H1 (cell line): ENCODE measurements at regions not wholly inside any gene's neighbourhood (a gene's known extent, or its start where the extent isn't known, plus 50 kb on each side); places are given as distances from the start of the nearest gene placed in this dataset.

Experiments
- CTCF ChIA-PET: fragments of 300-600 bp; sonication (Branson Sonifier 250); formaldehyde crosslinking; loops from one replicate; lab custom pipeline; 2021; ENCODE audit not compliant: partially characterized antibody; lab: Charles Lee
- POLR2A ChIA-PET: fragments of 300-600 bp; sonication (Branson Sonifier 250); formaldehyde crosslinking; loops from one replicate; lab custom pipeline; 2021; ENCODE audit warnings: inconsistent platforms; ENCODE audit not compliant: partially characterized antibody; lab: Charles Lee
- DNase-seq, 2 experiments: peaks; one replicate each; pipeline versions ENCODE4 v3.0.0 to v3.0.0-alpha.2; 2010 to 2022; ENCODE audit warnings: low spot score in 2 of 2, low read depth in 1 of 2, mixed read lengths in 1 of 2
- FAIRE-seq: peaks from 2 replicates; lab custom pipeline; 2011; peaks lifted over from hg19 to GRCh38; lab: Jason Lieb, UNC
- H2AFZ ChIP-seq: 2 replicates; pipeline ENCODE4 v1.8.1; 2012; ENCODE audit warnings: low read length, inconsistent platforms
- H2AK5ac ChIP-seq: 2 replicates; pipeline ENCODE4 v1.6.1; 2013; ENCODE audit warnings: low read depth, low read length
- H2BK120ac ChIP-seq: replicated peaks from 2 replicates; pipeline ENCODE3; 2013; ENCODE audit warnings: low read depth, low read length, inconsistent platforms
- H2BK12ac ChIP-seq: 2 replicates; pipeline ENCODE4 v1.6.1; 2013; ENCODE audit warnings: low read depth, low read length
- H2BK15ac ChIP-seq: 2 replicates; pipeline ENCODE4 v1.6.1; 2013; ENCODE audit warnings: low read length
- H2BK20ac ChIP-seq: 2 replicates; pipeline ENCODE4 v1.6.1; 2013; ENCODE audit warnings: low read length
- H2BK5ac ChIP-seq: 2 replicates; pipeline ENCODE4 v1.6.1; 2013; ENCODE audit warnings: low read depth, low read length
- H3K14ac ChIP-seq: 2 replicates; pipeline ENCODE4 v1.6.1; 2013; ENCODE audit warnings: inconsistent platforms; ENCODE audit not compliant: insufficient read length
- H3K18ac ChIP-seq: 2 replicates; pipeline ENCODE4 v1.6.1; 2013; ENCODE audit warnings: low read length; ENCODE audit errors: extremely low read depth
- H3K23ac ChIP-seq: 2 replicates; pipeline ENCODE4 v1.6.1; 2013; ENCODE audit warnings: inconsistent platforms; ENCODE audit not compliant: insufficient read length
- H3K23me2 ChIP-seq: 2 replicates; pipeline ENCODE4 v1.6.1; 2013; ENCODE audit warnings: low read depth, low read length
- H3K27ac ChIP-seq: 2 replicates; pipeline ENCODE4 v1.6.1; 2011; ENCODE audit warnings: low read depth, low read length, inconsistent platforms
- H3K27me3 ChIP-seq, 4 experiments: replicated peaks in 1 of 4; 1 replicate in 1 of 4; 2 replicates in 3 of 4; pipeline versions ENCODE4 v1.6.1 to v1.8.1; 2011 to 2013; ENCODE audit warnings: low read length in 3 of 4, mild to moderate bottlenecking in 3 of 4, inconsistent platforms in 2 of 4, mixed read lengths in 2 of 4, moderate library complexity in 1 of 4; ENCODE audit not compliant: control insufficient read depth in 3 of 4, insufficient read depth in 3 of 4; ENCODE audit errors: extremely low read depth in 1 of 4
- H3K36me3 ChIP-seq, 4 experiments: 2 replicates each; pipeline versions ENCODE4 v1.6.1 to v1.8.1; 2011 to 2013; ENCODE audit warnings: mild to moderate bottlenecking in 4 of 4, low read length in 3 of 4, moderate library complexity in 2 of 4, control low read depth in 1 of 4, inconsistent platforms in 1 of 4; ENCODE audit not compliant: insufficient read depth in 4 of 4, control insufficient read depth in 2 of 4
- H3K4ac ChIP-seq: replicated peaks from 2 replicates; pipeline ENCODE3; 2013; ENCODE audit warnings: low read length, low read depth, mixed read lengths, inconsistent platforms; ENCODE audit not compliant: insufficient read length
- H3K4me1 ChIP-seq, 4 experiments: replicated peaks in 1 of 4; 1 replicate in 1 of 4; 2 replicates in 3 of 4; pipeline versions ENCODE4 v1.6.1 to v1.8.1; 2011 to 2013; ENCODE audit warnings: low read length in 3 of 4, inconsistent platforms in 2 of 4, mixed read lengths in 1 of 4; ENCODE audit not compliant: insufficient read depth in 4 of 4, control insufficient read depth in 3 of 4
- H3K4me2 ChIP-seq, 2 experiments: 2 replicates each; pipeline versions ENCODE4 v1.6.1 to v1.8.1; 2011 to 2013; ENCODE audit warnings: low read depth in 2 of 2, low read length in 2 of 2, control low read depth in 1 of 2, inconsistent platforms in 1 of 2, mild to moderate bottlenecking in 1 of 2; ENCODE audit not compliant: insufficient read depth in 1 of 2
- H3K4me3 ChIP-seq, 4 experiments: fragments of 200-600, 300-600 bp in 1 of 4; sonication (generic), shearing (Covaris generic), sonication (Bioruptor Twin) in 1 of 4; 2 replicates each; pipeline versions ENCODE4 v1.5.1 to v1.8.1; 2011 to 2016; ENCODE audit warnings: low read length in 4 of 4, low read depth in 3 of 4, control low read depth in 2 of 4, inconsistent platforms in 2 of 4, mild to moderate bottlenecking in 2 of 4, mixed read lengths in 1 of 4, moderate library complexity in 1 of 4; ENCODE audit not compliant: insufficient read depth in 2 of 4; ENCODE audit errors: extremely low read depth in 1 of 4
- H3K56ac ChIP-seq: replicated peaks from 2 replicates; pipeline ENCODE3; 2013; ENCODE audit warnings: low read depth, mild to moderate bottlenecking, mixed read lengths, low read length, inconsistent platforms; ENCODE audit not compliant: insufficient read length
- H3K79me1 ChIP-seq: 2 replicates; pipeline ENCODE4 v1.6.1; 2013; ENCODE audit warnings: low read depth, low read length, control low read depth
- H3K79me2 ChIP-seq, 2 experiments: 2 replicates each; pipeline versions ENCODE4 v1.6.1 to v1.8.1; 2012 to 2013; ENCODE audit warnings: low read length in 2 of 2, mild to moderate bottlenecking in 2 of 2, inconsistent platforms in 1 of 2; ENCODE audit not compliant: insufficient read depth in 2 of 2, control insufficient read depth in 1 of 2
- H3K9ac ChIP-seq, 4 experiments: replicated peaks in 1 of 4; 1 replicate in 1 of 4; 2 replicates in 3 of 4; pipeline versions ENCODE4 v1.6.1 to v1.8.1; 2011 to 2013; ENCODE audit warnings: low read depth in 3 of 4, low read length in 3 of 4, control low read depth in 2 of 4, mild to moderate bottlenecking in 2 of 4, moderate library complexity in 2 of 4, inconsistent platforms in 1 of 4; ENCODE audit errors: extremely low read depth in 1 of 4
- H3K9me3 ChIP-seq, 2 experiments: 2 replicates each; pipeline versions ENCODE4 v1.6.1 to v1.8.1; 2012 to 2013; ENCODE audit warnings: mild to moderate bottlenecking in 2 of 2, moderate library complexity in 2 of 2, control low read depth in 1 of 2, inconsistent platforms in 1 of 2, low read depth in 1 of 2, low read length in 1 of 2, mixed read lengths in 1 of 2; ENCODE audit not compliant: insufficient read depth in 2 of 2
- H4K20me1 ChIP-seq, 2 experiments: replicated peaks in 1 of 2; 2 replicates each; pipeline versions ENCODE3 to v1.8.1; 2011 to 2013; ENCODE audit warnings: inconsistent platforms in 2 of 2, low read length in 2 of 2, mild to moderate bottlenecking in 1 of 2; ENCODE audit not compliant: insufficient read depth in 2 of 2, control insufficient read depth in 1 of 2
- H4K5ac ChIP-seq: 2 replicates; pipeline ENCODE4 v1.6.1; 2013; ENCODE audit warnings: low read length, low read depth, mixed read lengths, inconsistent platforms; ENCODE audit not compliant: insufficient read length
- H4K8ac ChIP-seq: 2 replicates; pipeline ENCODE4 v1.8.0; 2013; ENCODE audit warnings: mild to moderate bottlenecking, moderate library complexity, low read length, inconsistent platforms; ENCODE audit not compliant: insufficient read depth; ENCODE audit errors: extremely low read depth
- H4K91ac ChIP-seq: replicated peaks from 2 replicates; pipeline ENCODE3; 2013; ENCODE audit warnings: low read length, mixed read lengths, inconsistent platforms; ENCODE audit not compliant: insufficient read length
- BRCA1 ChIP-seq: IDR thresholded peaks from 2 replicates; pipeline ENCODE4 v1.6.1; 2012; ENCODE audit warnings: low read depth, low read length, improper control_type of control experiment
- CTBP2 ChIP-seq: IDR thresholded peaks from 2 replicates; pipeline ENCODE4 v1.7.0; 2011; ENCODE audit warnings: borderline replicate concordance, mild to moderate bottlenecking, moderate library complexity, mixed read lengths, low read length; ENCODE audit not compliant: insufficient read depth, insufficient read length
- GABPA ChIP-seq: IDR thresholded peaks from 2 replicates; pipeline ENCODE4 v1.6.1; 2011; ENCODE audit warnings: mild to moderate bottlenecking, low read length, moderate library complexity, borderline replicate concordance; ENCODE audit not compliant: insufficient read depth
- JUN ChIP-seq: IDR thresholded peaks from 2 replicates; pipeline ENCODE4 v1.6.1; 2011; ENCODE audit warnings: low read depth, mild to moderate bottlenecking, improper control_type of control experiment, low read length
- KDM4A ChIP-seq: IDR thresholded peaks from one replicate; pipeline ENCODE4 v1.7.1; 2012; ENCODE audit warnings: low read depth, mild to moderate bottlenecking, moderate library complexity, low read length, inconsistent platforms; ENCODE audit not compliant: severe bottlenecking
- KDM5A ChIP-seq: fragments of 200-600 bp; IDR thresholded peaks from 2 replicates; pipeline ENCODE4 v1.7.1; 2012; ENCODE audit warnings: mild to moderate bottlenecking, low read length, inconsistent platforms, mixed read lengths
- MAFK ChIP-seq: IDR thresholded peaks from 2 replicates; pipeline ENCODE4 v1.6.1; 2012; ENCODE audit warnings: low read depth, mild to moderate bottlenecking, improper control_type of control experiment, low read length
- NANOG ChIP-seq: IDR thresholded peaks from 2 replicates; pipeline ENCODE4 v1.6.1; 2011; ENCODE audit warnings: low read length, low read depth, mild to moderate bottlenecking, inconsistent platforms; ENCODE audit not compliant: insufficient read depth, poor library complexity, severe bottlenecking
- NRF1 ChIP-seq: IDR thresholded peaks from 2 replicates; pipeline ENCODE4 v1.6.1; 2011; ENCODE audit warnings: mild to moderate bottlenecking, low read depth, low read length, improper control_type of control experiment
- YY1 ChIP-seq: IDR thresholded peaks from 2 replicates; pipeline ENCODE4 v1.6.1; 2011; ENCODE audit warnings: low read depth, mild to moderate bottlenecking, low read length
- whole genome bisulfite sequencing, 2 experiments: shearing (Covaris generic) in 1 of 2; methylation state at CpG; one replicate each; pipeline versions ENCODE4 v1.1.6 to v1.1.7; 2013 to 2015; ENCODE audit warnings: low lambda C conversion rate in 2 of 2, mixed read lengths in 2 of 2, inconsistent platforms in 1 of 2, low coverage in 1 of 2, missing lambda C conversion rate in 1 of 2; ENCODE audit not compliant: insufficient replicate concordance in 2 of 2, insufficient coverage in 1 of 2, insufficient read length in 1 of 2; ENCODE audit errors: extremely low coverage in 1 of 2, missing lambda C conversion rate in 1 of 2; 5-methylcytosine and 5-hydroxymethylcytosine counted together
- TF ChIP-seq, protein P1 (sequence below): IDR thresholded peaks from 2 replicates; pipeline ENCODE4 v1.6.1; 2011; ENCODE audit warnings: low read length, improper control_type of control experiment
- TF ChIP-seq, protein P2 (sequence below): IDR thresholded peaks from 2 replicates; pipeline ENCODE4 v1.6.1; 2012; ENCODE audit warnings: inconsistent platforms

DNA sequence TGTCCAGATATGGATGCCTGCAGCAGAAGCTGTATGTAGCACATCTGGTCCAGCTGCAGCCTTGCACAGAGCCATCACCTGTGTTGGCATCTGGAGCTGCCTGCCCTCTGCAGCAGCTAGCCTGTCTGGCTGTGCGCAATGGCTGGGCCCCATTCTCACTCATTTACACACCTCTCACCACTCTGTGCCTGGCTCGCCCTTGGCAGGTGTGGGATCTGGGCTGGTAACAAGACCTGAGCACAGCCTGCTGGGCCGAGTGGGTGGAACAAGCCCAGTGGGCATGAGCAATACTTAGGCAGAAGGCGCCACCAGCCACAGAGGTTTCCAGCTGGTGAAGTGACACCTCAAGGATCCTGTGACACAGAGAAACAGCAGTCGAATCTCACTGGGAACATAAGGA is 714.1 kb downstream of the NUP35 start:
- H4K8ac ChIP-seq, result no peak overlapping the region
- no peak overlapping the region for H3K4me3 ChIP-seq
- no peak overlapping the region for H3K4me2 ChIP-seq
- no peak overlapping the region for H2AK5ac ChIP-seq
- H3K36me3 ChIP-seq, result no peaks in the 10 kb centered on the region
- H3K9me3 ChIP-seq, result no peaks in the 10 kb centered on the region
- DNase-seq (no peak), FAIRE-seq (no peak)
- no peak overlapping the region for H4K5ac ChIP-seq
- H3K79me2 ChIP-seq, result no peaks in the 10 kb centered on the region
- H3K14ac ChIP-seq, result no peak overlapping the region
- TF ChIP-seq NRF1 (no peak), NANOG (no peak), GABPA (no peak), KDM5A (no peak), CTBP2 (no peak), BRCA1 (no peak), MAFK (no peak), KDM4A (no peak), JUN (no peak), YY1 (no peak)
- TF ChIP-seq, protein P1, sequence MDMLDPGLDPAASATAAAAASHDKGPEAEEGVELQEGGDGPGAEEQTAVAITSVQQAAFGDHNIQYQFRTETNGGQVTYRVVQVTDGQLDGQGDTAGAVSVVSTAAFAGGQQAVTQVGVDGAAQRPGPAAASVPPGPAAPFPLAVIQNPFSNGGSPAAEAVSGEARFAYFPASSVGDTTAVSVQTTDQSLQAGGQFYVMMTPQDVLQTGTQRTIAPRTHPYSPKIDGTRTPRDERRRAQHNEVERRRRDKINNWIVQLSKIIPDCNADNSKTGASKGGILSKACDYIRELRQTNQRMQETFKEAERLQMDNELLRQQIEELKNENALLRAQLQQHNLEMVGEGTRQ, result no peak
- TF ChIP-seq, protein P2, sequence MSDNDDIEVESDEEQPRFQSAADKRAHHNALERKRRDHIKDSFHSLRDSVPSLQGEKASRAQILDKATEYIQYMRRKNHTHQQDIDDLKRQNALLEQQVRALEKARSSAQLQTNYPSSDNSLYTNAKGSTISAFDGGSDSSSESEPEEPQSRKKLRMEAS, result no peak
- ChIA-PET CTCF (no interaction called here), POLR2A (no interaction called here)
- H3K56ac ChIP-seq, result no peak overlapping the region
- 89% methylated on average over 5 of the region's 5 CpGs; no CpG with 5 or more reads in 1 of the 2 experiments for WGBS, 2 experiments
- H3K18ac ChIP-seq, result no peak overlapping the region
- H3K27me3 ChIP-seq, result no peaks in the 10 kb centered on the region
- H3K27ac ChIP-seq, result no peak overlapping the region
- no peak overlapping the region for H3K9ac ChIP-seq
- H2BK12ac ChIP-seq, result no peak overlapping the region
- no peak overlapping the region for H4K91ac ChIP-seq
- no peak overlapping the region for H2BK120ac ChIP-seq
- no peak overlapping the region for H3K4ac ChIP-seq
- H2BK5ac ChIP-seq, result no peak overlapping the region
- no peaks in the 10 kb centered on the region for H3K79me1 ChIP-seq
- no peak overlapping the region for H2BK20ac ChIP-seq
- no peak overlapping the region; the same call in 1 of the 2 replicates for H2AFZ ChIP-seq
- H2BK15ac ChIP-seq, result no peak overlapping the region
- no peak overlapping the region for H3K23ac ChIP-seq
- H3K4me1 ChIP-seq, result no peaks in the 10 kb centered on the region
- H3K23me2 ChIP-seq, result no peaks in the 10 kb centered on the region
- H4K20me1 ChIP-seq, result no peaks in the 10 kb centered on the region
